ENCODE measurements at regions not wholly inside any gene's neighbourhood (a gene's known extent, or its start where the extent isn't known, plus 50 kb on each side); places are given as distances from the start of the nearest gene placed in this dataset.
A peak's percentile ranks its signal among the peaks of the same experiment; 100 is the strongest.
"Not testable (repeated sequence)": the region's sequence is repeated elsewhere in the genome, so short reads cannot be mapped to it uniquely, and the experiment has no call there.

DNA sequence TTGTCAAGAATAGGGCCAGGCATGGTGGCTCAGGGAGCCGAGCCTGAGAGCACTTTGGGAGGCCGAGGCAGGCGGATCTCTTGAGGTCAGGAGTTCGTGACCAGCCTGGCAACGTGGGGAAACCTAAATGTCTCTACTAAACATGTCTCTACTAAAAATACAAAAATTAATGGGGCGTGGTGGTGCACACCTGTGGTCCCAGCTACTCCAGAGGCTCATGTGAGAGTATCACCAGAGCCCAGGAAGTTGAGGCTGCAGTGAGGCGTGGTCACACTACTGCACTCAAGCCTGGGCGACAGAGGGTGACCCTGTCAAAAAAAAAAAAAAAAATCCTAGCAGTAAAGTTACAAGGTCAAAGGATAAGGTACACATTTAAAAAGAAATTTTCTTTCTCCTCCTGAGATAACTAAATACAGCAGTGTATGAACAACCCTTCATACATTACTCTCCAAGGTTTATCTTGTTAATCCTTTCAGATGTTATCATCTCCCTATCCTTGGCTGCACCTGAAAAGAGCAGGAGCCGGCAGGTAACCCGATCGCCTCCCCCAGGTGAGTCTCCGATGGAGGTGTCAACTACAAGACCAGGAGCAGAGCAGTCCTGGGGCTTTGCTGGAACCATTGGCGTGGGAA lies 122.3 kb downstream of the GOSR1 start:
- peak overlapping the region; percentile 90 for H3K4me3 Mint-ChIP-seq
- Histone ChIP-seq H3K9me3 (ENCODE audit: control insufficient read depth in 1 of 2, insufficient read depth in 1 of 2, low read length in 2 of 2) (no peaks in the 10 kb centered on the region), H3K27ac (ENCODE audit: low read depth in 1 of 2, low read length in 2 of 2) (no peak overlapping the region), H3K27me3 (ENCODE audit: control insufficient read depth in 1 of 2, insufficient read depth in 2 of 2, low read length in 2 of 2) (no peaks in the 10 kb centered on the region), H3K4me1 (ENCODE audit: insufficient read depth, low read length) (peaks cover 12% of the 10 kb centered on the region), H3K4me3 (ENCODE audit: low read length) (peak overlapping the region; percentile 76), H3K36me3 (ENCODE audit: insufficient read depth, low read length) (no peaks in the 10 kb centered on the region)
- peak overlapping the region; percentile 60 for H3K27ac Mint-ChIP-seq
- no peaks in the 10 kb centered on the region for H3K27me3 Mint-ChIP-seq
- ChIA-PET POLR2A (no interaction called here), CTCF (interaction anchor here (0.7 kb wide), 1 partner anchor 297 kb away, joined by 4 read pairs; no protein-coding TSS in a partner anchor)
- TF ChIP-seq, protein P1, sequence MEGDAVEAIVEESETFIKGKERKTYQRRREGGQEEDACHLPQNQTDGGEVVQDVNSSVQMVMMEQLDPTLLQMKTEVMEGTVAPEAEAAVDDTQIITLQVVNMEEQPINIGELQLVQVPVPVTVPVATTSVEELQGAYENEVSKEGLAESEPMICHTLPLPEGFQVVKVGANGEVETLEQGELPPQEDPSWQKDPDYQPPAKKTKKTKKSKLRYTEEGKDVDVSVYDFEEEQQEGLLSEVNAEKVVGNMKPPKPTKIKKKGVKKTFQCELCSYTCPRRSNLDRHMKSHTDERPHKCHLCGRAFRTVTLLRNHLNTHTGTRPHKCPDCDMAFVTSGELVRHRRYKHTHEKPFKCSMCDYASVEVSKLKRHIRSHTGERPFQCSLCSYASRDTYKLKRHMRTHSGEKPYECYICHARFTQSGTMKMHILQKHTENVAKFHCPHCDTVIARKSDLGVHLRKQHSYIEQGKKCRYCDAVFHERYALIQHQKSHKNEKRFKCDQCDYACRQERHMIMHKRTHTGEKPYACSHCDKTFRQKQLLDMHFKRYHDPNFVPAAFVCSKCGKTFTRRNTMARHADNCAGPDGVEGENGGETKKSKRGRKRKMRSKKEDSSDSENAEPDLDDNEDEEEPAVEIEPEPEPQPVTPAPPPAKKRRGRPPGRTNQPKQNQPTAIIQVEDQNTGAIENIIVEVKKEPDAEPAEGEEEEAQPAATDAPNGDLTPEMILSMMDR (IDR thresholded peaks at IDR 0.05) = no peak
- DNase-seq (peak in 1 of 14 experiments; percentile 9), ATAC-seq (ENCODE audit: poor library complexity) (peak; percentile 17)
- no peaks in the 10 kb centered on the region for H3K9me3 Mint-ChIP-seq
- H3K36me3 Mint-ChIP-seq (ENCODE audit: low read depth) = peaks cover 4% of the 10 kb centered on the region
- H3K4me1 Mint-ChIP-seq (ENCODE audit: low read depth) = peaks cover 19% of the 10 kb centered on the region
- intact Hi-C loops (cut with DNase I, micrococcal nuclease) = loop anchor here in 1 of 2 experiments (1.0 kb wide), 1 partner anchor 11 kb away; no protein-coding TSS in a partner anchor

- DNase-seq (no peak), ATAC-seq (ENCODE audit: poor library complexity) (no peak)
- Mint-ChIP-seq H3K9me3 (no peaks in the 10 kb centered on the region), H3K36me3 (ENCODE audit: low read depth) (peaks cover 4% of the 10 kb centered on the region), H3K27me3 (no peaks in the 10 kb centered on the region), H3K4me1 (ENCODE audit: low read depth) (peaks cover 12% of the 10 kb centered on the region), H3K27ac (no peak overlapping the region), H3K4me3 (no peak overlapping the region)
- no peaks in the 10 kb centered on the region for H3K36me3 ChIP-seq (ENCODE audit: insufficient read depth, low read length)
- H3K4me3 ChIP-seq (ENCODE audit: low read length) = no peak overlapping the region
- CTCF ChIA-PET = no interaction called here
- peaks cover 12% of the 10 kb centered on the region for H3K4me1 ChIP-seq (ENCODE audit: insufficient read depth, low read length)
- POLR2A ChIA-PET = no interaction called here
- no peaks in the 10 kb centered on the region for H3K9me3 ChIP-seq (ENCODE audit: control insufficient read depth in 1 of 2, insufficient read depth in 1 of 2, low read length in 2 of 2)
- H3K27ac ChIP-seq (ENCODE audit: low read depth in 1 of 2, low read length in 2 of 2) = no peak overlapping the region
- no peaks in the 10 kb centered on the region for H3K27me3 ChIP-seq (ENCODE audit: control insufficient read depth in 1 of 2, insufficient read depth in 2 of 2, low read length in 2 of 2)
- TF ChIP-seq, protein P1 (IDR thresholded peaks at IDR 0.05) = no peak
- intact Hi-C loops (cut with DNase I, micrococcal nuclease) = no loop called here
These were observed 120.6 kb downstream of the GOSR1 start for GRCh38 chr17:30597776-30598288.

DNA sequence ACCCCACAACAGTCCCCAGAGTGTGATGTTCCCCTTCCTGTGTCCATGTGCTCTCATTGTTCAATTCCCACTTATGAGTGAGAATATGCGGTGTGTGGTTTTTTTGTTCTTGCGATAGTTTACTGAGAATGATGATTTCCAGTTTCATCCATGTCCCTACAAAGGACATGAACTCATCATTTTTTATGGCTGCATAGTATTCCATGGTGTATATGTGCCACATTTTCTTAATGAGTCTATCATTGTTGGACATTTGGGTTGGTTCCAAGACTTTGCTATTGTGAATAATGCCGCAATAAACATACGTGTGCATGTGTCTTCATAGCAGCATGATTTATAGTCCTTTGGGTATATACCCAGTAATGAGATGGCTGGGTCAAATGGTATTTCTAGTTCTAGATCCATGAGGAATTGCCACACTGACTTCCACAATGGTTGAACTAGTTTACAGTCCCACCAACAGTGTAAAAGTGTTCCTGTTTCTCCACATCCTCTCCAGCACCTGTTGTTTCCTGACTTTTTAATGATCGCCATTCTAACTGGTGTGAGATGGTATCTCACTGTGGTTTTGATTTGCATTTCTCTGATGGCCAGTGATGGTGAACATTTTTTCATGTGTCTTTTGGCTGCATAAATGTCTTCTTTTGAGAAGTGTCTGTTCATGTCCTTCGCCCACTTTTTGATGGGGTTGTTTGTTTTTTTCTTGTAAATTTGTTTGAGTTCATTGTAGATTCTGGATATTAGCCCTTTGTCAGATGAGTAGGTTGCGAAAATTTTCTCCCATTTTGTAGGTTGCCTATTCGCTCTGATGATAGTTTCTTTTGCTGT lies 120.0 kb downstream of the GOSR1 start:
- H3K4me3 Mint-ChIP-seq; H3K36me3 ChIP-seq (ENCODE audit: insufficient read depth, low read length); ATAC-seq (ENCODE audit: poor library complexity); H3K27me3 Mint-ChIP-seq; H3K27me3 ChIP-seq (ENCODE audit: control insufficient read depth in 1 of 2, insufficient read depth in 2 of 2, low read length in 2 of 2); H3K36me3 Mint-ChIP-seq (ENCODE audit: low read depth); POLR2A ChIA-PET; H3K27ac ChIP-seq (ENCODE audit: low read depth in 1 of 2, low read length in 2 of 2); H3K9me3 ChIP-seq (ENCODE audit: control insufficient read depth in 1 of 2, insufficient read depth in 1 of 2, low read length in 2 of 2); intact Hi-C loops (cut with DNase I, micrococcal nuclease); DNase-seq; H3K4me3 ChIP-seq (ENCODE audit: low read length); H3K9me3 Mint-ChIP-seq; CTCF ChIA-PET; H3K27ac Mint-ChIP-seq: not testable (repeated sequence)
- H3K4me1 Mint-ChIP-seq (ENCODE audit: low read depth) = peaks cover 11% of the 10 kb centered on the region
- H3K4me1 ChIP-seq (ENCODE audit: insufficient read depth, low read length) = peaks cover 12% of the 10 kb centered on the region

GRCh38 chr17:30594953-30595371 lies 117.8 kb downstream of the GOSR1 start:
- H3K27ac Mint-ChIP-seq; intact Hi-C loops (cut with DNase I, micrococcal nuclease); H3K4me1 Mint-ChIP-seq (ENCODE audit: low read depth); H3K9me3 Mint-ChIP-seq; H3K36me3 ChIP-seq (ENCODE audit: insufficient read depth, low read length); H3K36me3 Mint-ChIP-seq (ENCODE audit: low read depth); H3K4me3 Mint-ChIP-seq; H3K4me3 ChIP-seq (ENCODE audit: low read length); ATAC-seq (ENCODE audit: poor library complexity); CTCF ChIA-PET; DNase-seq; H3K27ac ChIP-seq (ENCODE audit: low read depth in 1 of 2, low read length in 2 of 2); H3K4me1 ChIP-seq (ENCODE audit: insufficient read depth, low read length); H3K27me3 Mint-ChIP-seq; POLR2A ChIA-PET; H3K9me3 ChIP-seq (ENCODE audit: control insufficient read depth in 1 of 2, insufficient read depth in 1 of 2, low read length in 2 of 2); H3K27me3 ChIP-seq (ENCODE audit: control insufficient read depth in 1 of 2, insufficient read depth in 2 of 2, low read length in 2 of 2): not testable (repeated sequence)
